T1000 (cell line): ENCODE measurements at regions not wholly inside any gene's neighbourhood (a gene's known extent, or its start where the extent isn't known, plus 50 kb on each side); places are given as distances from the start of the nearest gene placed in this dataset.
A peak's percentile ranks its signal among the peaks of the same experiment; 100 is the strongest.

Source experiments
- DNase-seq: peaks from one replicate; lab custom pipeline; 2025; ENCODE audit warnings: mixed read lengths; lab: John Stamatoyannopoulos, UW

GRCh38 chr1:234554218-234554697 lies 55.7 kb downstream of the IRF2BP2 start:
- no peak for DNase-seq

- DNase-seq = no peak
Observed at GRCh38 chr1:234553240-234554188, 56.5 kb downstream of the IRF2BP2 start.

- DNase-seq = no peak
Observed at GRCh38 chr1:234551032-234551378, 59.0 kb downstream of the IRF2BP2 start.

- no peak for DNase-seq
Observed at GRCh38 chr1:234550341-234551031, 59.5 kb downstream of the IRF2BP2 start.

- DNase-seq = no peak
Observed at GRCh38 chr1:234549447-234550021, 60.4 kb downstream of the IRF2BP2 start.

- DNase-seq = no peak
Observed at GRCh38 chr1:234546890-234547788, 62.8 kb downstream of the IRF2BP2 start.

- no peak for DNase-seq
Observed at GRCh38 chr1:234546387-234546704, 63.6 kb downstream of the IRF2BP2 start.

GRCh38 chr1:234545517-234546386 lies 64.2 kb downstream of the IRF2BP2 start:
- no peak for DNase-seq

- peak; percentile 64 for DNase-seq
Observed at GRCh38 chr1:234544087-234544579, 65.2 kb upstream of the TARBP1 start.

GRCh38 chr1:234543442-234544086 lies 64.6 kb upstream of the TARBP1 start:
- no peak for DNase-seq

GRCh38 chr1:234542211-234542850 lies 63.4 kb upstream of the TARBP1 start:
- DNase-seq = no peak

GRCh38 chr1:234541286-234541975 lies 62.5 kb upstream of the TARBP1 start:
- no peak for DNase-seq

- no peak for DNase-seq
Observed at GRCh38 chr1:234540404-234540762, 61.4 kb upstream of the TARBP1 start.

GRCh38 chr1:234539666-234540403 lies 60.9 kb upstream of the TARBP1 start:
- no peak for DNase-seq

GRCh38 chr1:234538930-234539649 lies 60.1 kb upstream of the TARBP1 start:
- DNase-seq = no peak

- DNase-seq = no peak
Observed at GRCh38 chr1:234538062-234538731, 59.2 kb upstream of the TARBP1 start.

GRCh38 chr1:234537236-234537635 lies 58.3 kb upstream of the TARBP1 start:
- DNase-seq = no peak
